ENCODE measurements at regions not wholly inside any gene's neighbourhood (a gene's known extent, or its start where the extent isn't known, plus 50 kb on each side); places are given as distances from the start of the nearest gene placed in this dataset.

GRCh38 chr3:106067711-106068110 is 198.9 kb upstream of the CBLB start:
- no peak overlapping the region for H3K27ac ChIP-seq (ENCODE audit: low read depth, low read length)
- H3K27me3 ChIP-seq (ENCODE audit: control insufficient read depth, insufficient read depth, low read length, poor library complexity, severe bottlenecking) = no peaks in the 10 kb centered on the region
- TF ChIP-seq CTCF (conservative IDR thresholded peaks at IDR 0.05) = no peak
- no peaks in the 10 kb centered on the region for H3K4me1 Mint-ChIP-seq
- H3K4me1 ChIP-seq (ENCODE audit: control insufficient read depth, insufficient read depth, low read length) = no peaks in the 10 kb centered on the region
- peaks cover 4% of the 10 kb centered on the region for H3K36me3 Mint-ChIP-seq (ENCODE audit: low read depth)
- no peaks in the 10 kb centered on the region for H3K27me3 Mint-ChIP-seq (ENCODE audit: insufficient read depth)
- H3K9me3 Mint-ChIP-seq = peaks cover 27% of the 10 kb centered on the region
- H3K9ac ChIP-seq (ENCODE audit: extremely low read depth, low read length, poor library complexity, severe bottlenecking) = no peak overlapping the region
- H3K9me3 ChIP-seq (ENCODE audit: control insufficient read depth, low read length) = peaks cover 28% of the 10 kb centered on the region
- no peak for DNase-seq
- H3K4me3 ChIP-seq (ENCODE audit: low read length) = no peak overlapping the region
- H3K27ac Mint-ChIP-seq = peak overlapping the region; percentile 45
- no peak overlapping the region for H3K4me3 Mint-ChIP-seq
- H3K36me3 ChIP-seq (ENCODE audit: control insufficient read depth, insufficient read depth, low read length) = no peaks in the 10 kb centered on the region
- 89 to 90% methylated on average over 3 of the region's 3 CpGs for WGBS, 2 experiments (ENCODE audit: insufficient coverage in 1 of 2, insufficient read length in 1 of 2)

DNA sequence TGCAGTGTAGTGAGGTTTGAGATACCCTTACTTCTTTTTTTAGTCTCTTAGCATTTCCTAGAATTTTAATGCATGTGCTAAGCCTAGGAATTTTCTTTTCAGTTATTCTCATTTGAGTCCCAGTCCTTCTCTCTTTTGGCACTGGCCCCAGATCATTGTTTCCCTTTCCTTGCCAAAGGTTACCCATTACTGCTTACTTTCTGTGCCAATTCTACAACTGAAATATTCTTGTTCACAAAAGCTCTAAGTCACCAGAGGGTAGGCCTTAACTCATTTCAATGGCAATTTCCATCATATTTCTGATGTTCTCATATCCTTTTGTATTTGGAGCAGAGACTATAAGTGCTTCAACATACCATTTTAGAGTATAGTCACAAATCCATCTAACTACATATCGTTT is 199.6 kb upstream of the CBLB start:
- Mint-ChIP-seq H3K27me3 (ENCODE audit: insufficient read depth) (no peaks in the 10 kb centered on the region), H3K4me1 (no peaks in the 10 kb centered on the region), H3K27ac (no peak overlapping the region), H3K4me3 (no peak overlapping the region), H3K9me3 (peaks cover 26% of the 10 kb centered on the region), H3K36me3 (ENCODE audit: low read depth) (peaks cover 4% of the 10 kb centered on the region)
- DNase-seq = no peak
- Histone ChIP-seq H3K4me3 (ENCODE audit: low read length) (no peak overlapping the region), H3K27ac (ENCODE audit: low read depth, low read length) (no peak overlapping the region), H3K9me3 (ENCODE audit: control insufficient read depth, low read length) (peaks cover 24% of the 10 kb centered on the region), H3K27me3 (ENCODE audit: control insufficient read depth, insufficient read depth, low read length, poor library complexity, severe bottlenecking) (no peaks in the 10 kb centered on the region), H3K36me3 (ENCODE audit: control insufficient read depth, insufficient read depth, low read length) (no peaks in the 10 kb centered on the region), H3K4me1 (ENCODE audit: control insufficient read depth, insufficient read depth, low read length) (no peaks in the 10 kb centered on the region), H3K9ac (ENCODE audit: extremely low read depth, low read length, poor library complexity, severe bottlenecking) (no peak overlapping the region)
- 86% methylated on average over 1 of the region's 1 CpG; no CpG with 5 or more reads in 1 of the 2 experiments for WGBS, 2 experiments (ENCODE audit: insufficient coverage in 1 of 2, insufficient read length in 1 of 2)
- TF ChIP-seq CTCF (conservative IDR thresholded peaks at IDR 0.05) = no peak

GRCh38 chr3:106068795-106069194 is 200.0 kb upstream of the CBLB start:
- WGBS, 2 experiments (ENCODE audit: insufficient coverage in 1 of 2, insufficient read length in 1 of 2) = 94% methylated on average over 2 of the region's 2 CpGs; no CpG with 5 or more reads in 1 of the 2 experiments
- Histone ChIP-seq H3K27ac (ENCODE audit: low read depth, low read length) (no peak overlapping the region), H3K9ac (ENCODE audit: extremely low read depth, low read length, poor library complexity, severe bottlenecking) (no peak overlapping the region), H3K36me3 (ENCODE audit: control insufficient read depth, insufficient read depth, low read length) (no peaks in the 10 kb centered on the region), H3K4me3 (ENCODE audit: low read length) (no peak overlapping the region), H3K27me3 (ENCODE audit: control insufficient read depth, insufficient read depth, low read length, poor library complexity, severe bottlenecking) (no peaks in the 10 kb centered on the region), H3K9me3 (ENCODE audit: control insufficient read depth, low read length) (peaks cover 21% of the 10 kb centered on the region), H3K4me1 (ENCODE audit: control insufficient read depth, insufficient read depth, low read length) (no peaks in the 10 kb centered on the region)
- H3K9me3 Mint-ChIP-seq = peaks cover 21% of the 10 kb centered on the region
- H3K27me3 Mint-ChIP-seq (ENCODE audit: insufficient read depth) = no peaks in the 10 kb centered on the region
- no peak for TF ChIP-seq CTCF (conservative IDR thresholded peaks at IDR 0.05)
- H3K36me3 Mint-ChIP-seq (ENCODE audit: low read depth) = peaks cover 4% of the 10 kb centered on the region
- H3K27ac Mint-ChIP-seq = no peak overlapping the region
- no peak for DNase-seq
- H3K4me3 Mint-ChIP-seq = no peak overlapping the region
- H3K4me1 Mint-ChIP-seq = no peaks in the 10 kb centered on the region

Measured in endodermal cell (in vitro differentiated cells).